T-helper 1 cell treated with Interleukin-12 subunit alpha and Interleukin-12 subunit beta and Interleukin-4 antibody, amounts not matched to agents 30 μg/mL and 1 μg/mL, for 36 hours (primary cell): ENCODE measurements at regions not wholly inside any gene's neighbourhood (a gene's known extent, or its start where the extent isn't known, plus 50 kb on each side); places are given as distances from the start of the nearest gene placed in this dataset.
"Not testable (repeated sequence)": the region's sequence is repeated elsewhere in the genome, so short reads cannot be mapped to it uniquely, and the experiment has no call there.

ENCODE experiments used
- H3K27ac Mint-ChIP-seq: one replicate; pipeline ENCODE4 v1.8.0; 2021; ENCODE audit warnings: mild to moderate bottlenecking, mixed read lengths
- H3K27me3 Mint-ChIP-seq: one replicate; pipeline ENCODE4 v1.8.0; 2021; ENCODE audit warnings: low read depth, mixed read lengths
- H3K36me3 Mint-ChIP-seq: one replicate; pipeline ENCODE4 v1.8.0; 2021; ENCODE audit warnings: low read depth, mixed read lengths
- H3K4me1 Mint-ChIP-seq: one replicate; pipeline ENCODE4 v1.8.0; 2021; ENCODE audit warnings: low read depth, mixed read lengths
- H3K4me3 Mint-ChIP-seq: one replicate; pipeline ENCODE4 v1.8.0; 2021; ENCODE audit warnings: mild to moderate bottlenecking, moderate library complexity, mixed read lengths
- H3K9me3 Mint-ChIP-seq: one replicate; pipeline ENCODE4 v1.8.0; 2021; ENCODE audit warnings: mixed read lengths

DNA sequence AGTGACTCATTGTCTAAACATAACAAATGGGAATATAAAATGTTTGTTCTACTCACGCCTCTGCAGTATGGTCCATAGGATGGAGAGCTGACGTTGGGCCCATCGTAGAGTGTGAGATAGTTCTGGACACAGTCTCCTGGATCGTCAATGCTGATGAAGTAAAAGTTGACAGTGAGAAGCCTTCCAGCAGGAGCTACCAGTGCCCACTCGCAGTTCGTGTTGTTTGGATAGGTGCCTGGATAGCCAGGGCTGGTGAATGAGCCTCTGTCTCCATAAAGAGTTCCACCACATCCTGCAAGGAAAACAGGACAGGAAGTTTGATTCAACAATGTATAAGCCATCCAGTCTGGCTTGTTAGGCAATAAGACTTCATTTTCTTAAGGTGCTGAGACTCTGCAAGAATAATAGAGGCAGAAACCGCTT, 79.6 kb downstream of the OR13A1 start:
- H3K27ac Mint-ChIP-seq: no peak overlapping the region
- H3K4me3 Mint-ChIP-seq: no peak overlapping the region
- no peaks in the 10 kb centered on the region for H3K9me3 Mint-ChIP-seq
- H3K4me1 Mint-ChIP-seq: peaks cover 11% of the 10 kb centered on the region
- H3K27me3 Mint-ChIP-seq: peaks cover 9% of the 10 kb centered on the region
- H3K36me3 Mint-ChIP-seq: no peaks in the 10 kb centered on the region

- no peaks in the 10 kb centered on the region for H3K27me3 Mint-ChIP-seq
These were observed 76.5 kb downstream of the OR13A1 start for GRCh38 chr10:45238896-45239295.

GRCh38 chr10:45239642-45240041, 75.8 kb downstream of the OR13A1 start:
- H3K27me3 Mint-ChIP-seq: no peaks in the 10 kb centered on the region
- H3K9me3 Mint-ChIP-seq: no peaks in the 10 kb centered on the region
- peaks cover 26% of the 10 kb centered on the region for H3K4me1 Mint-ChIP-seq
- H3K27ac Mint-ChIP-seq: no peak overlapping the region
- no peaks in the 10 kb centered on the region for H3K36me3 Mint-ChIP-seq
- H3K4me3 Mint-ChIP-seq: no peak overlapping the region

More at GRCh38 chr10:45238896-45239295, 76.5 kb downstream of the OR13A1 start:
- Mint-ChIP-seq H3K4me3 (no peak overlapping the region), H3K9me3 (no peaks in the 10 kb centered on the region), H3K36me3 (no peaks in the 10 kb centered on the region), H3K4me1 (peaks cover 22% of the 10 kb centered on the region), H3K27ac (peak overlapping the region; percentile 18)

GRCh38 chr10:45241865-45242520, 73.4 kb downstream of the OR13A1 start:
- Mint-ChIP-seq H3K27ac (peak overlapping the region; percentile 49), H3K4me1 (peaks cover 25% of the 10 kb centered on the region), H3K9me3 (no peaks in the 10 kb centered on the region), H3K4me3 (no peak overlapping the region), H3K36me3 (no peaks in the 10 kb centered on the region), H3K27me3 (no peaks in the 10 kb centered on the region)

DNA sequence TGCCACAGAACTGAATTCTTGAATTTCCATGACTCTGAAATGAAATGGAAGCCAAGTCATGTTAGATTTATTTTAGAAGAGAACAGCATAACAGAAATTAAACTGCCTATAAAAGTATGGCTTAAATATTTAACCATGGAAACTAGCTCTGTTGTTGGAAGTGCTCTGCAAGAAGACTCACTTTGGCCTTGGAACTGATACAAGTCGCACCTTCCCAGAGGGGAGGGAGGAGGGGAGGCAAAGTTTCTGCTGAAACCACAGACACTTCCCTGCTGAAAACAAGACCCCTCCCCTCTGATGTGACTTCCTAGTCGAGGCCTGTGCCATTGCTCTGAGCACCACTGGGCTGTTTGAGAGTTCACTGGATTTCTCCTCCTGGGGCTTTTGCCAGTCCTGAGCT, 72.1 kb downstream of the OR13A1 start:
- H3K36me3 Mint-ChIP-seq: no peaks in the 10 kb centered on the region
- H3K4me1 Mint-ChIP-seq: peaks cover 25% of the 10 kb centered on the region
- no peak overlapping the region for H3K27ac Mint-ChIP-seq
- H3K27me3 Mint-ChIP-seq: peaks cover 9% of the 10 kb centered on the region
- H3K4me3 Mint-ChIP-seq: no peak overlapping the region
- H3K9me3 Mint-ChIP-seq: no peaks in the 10 kb centered on the region

GRCh38 chr10:45246522-45246921, 68.9 kb downstream of the OR13A1 start:
- H3K36me3 Mint-ChIP-seq: no peaks in the 10 kb centered on the region
- peaks cover 18% of the 10 kb centered on the region for H3K27me3 Mint-ChIP-seq
- no peak overlapping the region for H3K27ac Mint-ChIP-seq
- H3K9me3 Mint-ChIP-seq: no peaks in the 10 kb centered on the region
- H3K4me1 Mint-ChIP-seq: peaks cover 18% of the 10 kb centered on the region
- no peak overlapping the region for H3K4me3 Mint-ChIP-seq

- H3K27ac Mint-ChIP-seq: no peak overlapping the region
- H3K9me3 Mint-ChIP-seq: no peaks in the 10 kb centered on the region
- no peaks in the 10 kb centered on the region for H3K36me3 Mint-ChIP-seq
- peaks cover 18% of the 10 kb centered on the region for H3K27me3 Mint-ChIP-seq
- H3K4me3 Mint-ChIP-seq: peak overlapping the region; percentile 41
- H3K4me1 Mint-ChIP-seq: peaks cover 16% of the 10 kb centered on the region
These were observed 65.3 kb downstream of the OR13A1 start for GRCh38 chr10:45249978-45250693.

DNA sequence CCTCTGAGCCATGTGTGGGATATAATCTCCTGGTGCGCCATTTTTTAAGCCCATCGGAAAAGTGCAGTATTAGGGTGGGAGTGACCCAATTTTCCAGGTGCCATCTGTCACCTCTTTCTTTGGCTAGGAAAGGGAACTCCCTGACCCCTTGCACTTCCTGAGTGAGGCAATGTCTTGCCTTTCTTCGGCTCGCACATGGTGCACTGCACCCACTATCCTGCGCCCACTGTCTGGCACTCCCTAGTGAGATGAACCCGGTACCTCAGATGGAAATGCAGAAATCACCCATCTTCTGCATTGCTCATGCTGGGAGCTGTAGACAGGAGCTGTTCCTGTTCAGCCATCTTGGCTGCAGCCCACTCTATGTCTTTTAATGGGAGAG, 64.7 kb downstream of the OR13A1 start:
- not testable (repeated sequence) for H3K4me3 Mint-ChIP-seq
- H3K27me3 Mint-ChIP-seq: peaks cover 18% of the 10 kb centered on the region

More for the DNA sequence above, 64.7 kb downstream of the OR13A1 start:
- H3K9me3 Mint-ChIP-seq, H3K36me3 Mint-ChIP-seq, H3K27ac Mint-ChIP-seq: not testable (repeated sequence)
- peaks cover 16% of the 10 kb centered on the region for H3K4me1 Mint-ChIP-seq
